ENCODE measurements at regions not wholly inside any gene's neighbourhood (a gene's known extent, or its start where the extent isn't known, plus 50 kb on each side); places are given as distances from the start of the nearest gene placed in this dataset.

GRCh38 chr22:27679176-27679575 is 122.4 kb downstream of the MN1 start:
- H3K27me3 ChIP-seq (replicated peaks; ENCODE audit: insufficient read depth, low read length), result peaks cover 86% of the 10 kb centered on the region
- H4K20me1 ChIP-seq (ENCODE audit: insufficient read depth, low read length), result no peaks in the 10 kb centered on the region
- no peaks in the 10 kb centered on the region for H3K79me2 ChIP-seq (ENCODE audit: low read length)
- no peaks in the 10 kb centered on the region for H3K4me1 ChIP-seq (ENCODE audit: low read length)
- no peak overlapping the region for H3K4me3 ChIP-seq (ENCODE audit: low read length)
- no peak overlapping the region for H3K4me2 ChIP-seq (ENCODE audit: low read depth, low read length)
- H3K36me3 ChIP-seq (replicated peaks; ENCODE audit: insufficient read depth, low read length), result no peaks in the 10 kb centered on the region
- no peak for DNase-seq
- no peaks in the 10 kb centered on the region for H3F3A ChIP-seq (ENCODE audit: insufficient read depth, low read length)
- H3K9me3 ChIP-seq (replicated peaks; ENCODE audit: insufficient read depth, low read length), result no peaks in the 10 kb centered on the region
- no peak overlapping the region for H2AFZ ChIP-seq (ENCODE audit: low read length)
- H3K27ac ChIP-seq (ENCODE audit: low read length), result no peak overlapping the region
- TF ChIP-seq EZH2 (optimal IDR thresholded peaks at IDR 0.05; ENCODE audit: low read depth, low read length) (no peak), EZH2phosphoT487 (IDR thresholded peaks at IDR 0.05; ENCODE audit: low read length) (no peak), CTCF (IDR thresholded peaks at IDR 0.05; ENCODE audit: low read length) (no peak)
- H3K9ac ChIP-seq (ENCODE audit: low read length), result no peak overlapping the region
- H3K9me2 ChIP-seq (replicated peaks; ENCODE audit: insufficient read depth, low read length), result no peaks in the 10 kb centered on the region

GRCh38 chr22:27679693-27680488 is 121.7 kb downstream of the MN1 start:
- no peak overlapping the region for H3K4me3 ChIP-seq (ENCODE audit: low read length)
- no peaks in the 10 kb centered on the region for H3K4me1 ChIP-seq (ENCODE audit: low read length)
- no peaks in the 10 kb centered on the region for H3K9me2 ChIP-seq (replicated peaks; ENCODE audit: insufficient read depth, low read length)

GRCh38 chr22:27680636-27681035 is 120.9 kb downstream of the MN1 start:
- Histone ChIP-seq H3K4me2 (ENCODE audit: low read depth, low read length) (no peak overlapping the region), H3K9ac (ENCODE audit: low read length) (no peak overlapping the region), H3K9me3 (replicated peaks; ENCODE audit: insufficient read depth, low read length) (no peaks in the 10 kb centered on the region), H3K9me2 (replicated peaks; ENCODE audit: insufficient read depth, low read length) (no peaks in the 10 kb centered on the region), H2AFZ (ENCODE audit: low read length) (no peak overlapping the region), H3K79me2 (ENCODE audit: low read length) (no peaks in the 10 kb centered on the region), H3K36me3 (replicated peaks; ENCODE audit: insufficient read depth, low read length) (no peaks in the 10 kb centered on the region), H3F3A (ENCODE audit: insufficient read depth, low read length) (no peaks in the 10 kb centered on the region), H3K4me1 (ENCODE audit: low read length) (no peaks in the 10 kb centered on the region), H3K27ac (ENCODE audit: low read length) (no peak overlapping the region), H4K20me1 (ENCODE audit: insufficient read depth, low read length) (no peaks in the 10 kb centered on the region), H3K27me3 (replicated peaks; ENCODE audit: insufficient read depth, low read length) (peaks cover 74% of the 10 kb centered on the region), H3K4me3 (ENCODE audit: low read length) (no peak overlapping the region)
- no peak for DNase-seq
- no peak for TF ChIP-seq CTCF (IDR thresholded peaks at IDR 0.05; ENCODE audit: low read length)
- TF ChIP-seq EZH2 (optimal IDR thresholded peaks at IDR 0.05; ENCODE audit: low read depth, low read length), result no peak
- TF ChIP-seq EZH2phosphoT487 (IDR thresholded peaks at IDR 0.05; ENCODE audit: low read length), result no peak

More at GRCh38 chr22:27679693-27680488, 121.7 kb downstream of the MN1 start:
- Histone ChIP-seq H3K27ac (ENCODE audit: low read length) (no peak overlapping the region), H3K4me2 (ENCODE audit: low read depth, low read length) (no peak overlapping the region), H3F3A (ENCODE audit: insufficient read depth, low read length) (no peaks in the 10 kb centered on the region), H3K79me2 (ENCODE audit: low read length) (no peaks in the 10 kb centered on the region), H3K27me3 (replicated peaks; ENCODE audit: insufficient read depth, low read length) (peaks cover 81% of the 10 kb centered on the region), H3K9ac (ENCODE audit: low read length) (no peak overlapping the region), H3K9me3 (replicated peaks; ENCODE audit: insufficient read depth, low read length) (no peaks in the 10 kb centered on the region), H4K20me1 (ENCODE audit: insufficient read depth, low read length) (no peaks in the 10 kb centered on the region), H3K36me3 (replicated peaks; ENCODE audit: insufficient read depth, low read length) (no peaks in the 10 kb centered on the region), H2AFZ (ENCODE audit: low read length) (no peak overlapping the region)
- no peak for DNase-seq
- TF ChIP-seq EZH2phosphoT487 (IDR thresholded peaks at IDR 0.05; ENCODE audit: low read length), result no peak
- TF ChIP-seq EZH2 (optimal IDR thresholded peaks at IDR 0.05; ENCODE audit: low read depth, low read length), result no peak
- no peak for TF ChIP-seq CTCF (IDR thresholded peaks at IDR 0.05; ENCODE audit: low read length)

Data from MM.1S (cell line).